OCI-LY1 (cell line): ENCODE measurements at regions not wholly inside any gene's neighbourhood (a gene's known extent, or its start where the extent isn't known, plus 50 kb on each side); places are given as distances from the start of the nearest gene placed in this dataset.

Experiments used
- EZH2 ChIP-seq: fragments of 200-600 bp; sonication (generic), shearing (Covaris generic); IDR thresholded peaks from 2 replicates; pipeline ENCODE4 v1.8.0; 2017; ENCODE audit warnings: borderline replicate concordance, mixed run types, mild to moderate bottlenecking, antibody characterized with exemption, low read length, moderate library complexity, mixed read lengths
- TF ChIP-seq, protein P1 (sequence below): fragments of 200-600 bp; sonication (generic), shearing (Covaris generic); IDR thresholded peaks from 2 replicates; pipeline ENCODE4 v1.5.1; 2017; ENCODE audit warnings: mild to moderate bottlenecking, antibody characterized with exemption, low read length, moderate library complexity, mixed read lengths

DNA sequence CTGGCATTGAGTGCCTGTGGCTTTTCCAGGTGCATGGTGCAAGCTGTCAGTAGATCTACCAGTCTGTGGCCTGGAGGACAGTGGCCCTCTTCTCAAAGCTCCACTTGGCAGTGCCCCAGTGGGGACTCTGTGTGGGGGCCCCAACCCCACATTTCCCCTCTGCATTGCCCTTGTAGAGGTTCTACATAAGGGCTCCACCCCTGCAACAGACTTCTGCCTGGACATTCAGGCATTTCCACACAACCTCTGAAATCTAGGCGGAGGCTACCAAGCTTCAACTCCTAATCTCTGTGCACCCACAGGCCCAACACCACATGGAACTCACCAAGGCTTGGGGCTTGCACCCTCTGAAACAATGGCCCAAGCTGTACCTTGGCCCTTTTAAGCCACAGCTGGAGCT lies 102.7 kb upstream of the PLEKHG7 start:
- TF ChIP-seq, protein P1, sequence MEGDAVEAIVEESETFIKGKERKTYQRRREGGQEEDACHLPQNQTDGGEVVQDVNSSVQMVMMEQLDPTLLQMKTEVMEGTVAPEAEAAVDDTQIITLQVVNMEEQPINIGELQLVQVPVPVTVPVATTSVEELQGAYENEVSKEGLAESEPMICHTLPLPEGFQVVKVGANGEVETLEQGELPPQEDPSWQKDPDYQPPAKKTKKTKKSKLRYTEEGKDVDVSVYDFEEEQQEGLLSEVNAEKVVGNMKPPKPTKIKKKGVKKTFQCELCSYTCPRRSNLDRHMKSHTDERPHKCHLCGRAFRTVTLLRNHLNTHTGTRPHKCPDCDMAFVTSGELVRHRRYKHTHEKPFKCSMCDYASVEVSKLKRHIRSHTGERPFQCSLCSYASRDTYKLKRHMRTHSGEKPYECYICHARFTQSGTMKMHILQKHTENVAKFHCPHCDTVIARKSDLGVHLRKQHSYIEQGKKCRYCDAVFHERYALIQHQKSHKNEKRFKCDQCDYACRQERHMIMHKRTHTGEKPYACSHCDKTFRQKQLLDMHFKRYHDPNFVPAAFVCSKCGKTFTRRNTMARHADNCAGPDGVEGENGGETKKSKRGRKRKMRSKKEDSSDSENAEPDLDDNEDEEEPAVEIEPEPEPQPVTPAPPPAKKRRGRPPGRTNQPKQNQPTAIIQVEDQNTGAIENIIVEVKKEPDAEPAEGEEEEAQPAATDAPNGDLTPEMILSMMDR = no peak
- no peak for TF ChIP-seq EZH2
